ENCODE measurements at regions not wholly inside any gene's neighbourhood (a gene's known extent, or its start where the extent isn't known, plus 50 kb on each side); places are given as distances from the start of the nearest gene placed in this dataset.
"Not testable (repeated sequence)": the region's sequence is repeated elsewhere in the genome, so short reads cannot be mapped to it uniquely, and the experiment has no call there.

- DNase-seq (ENCODE audit: low read depth) = peak; percentile 34
- peak overlapping the region; percentile 84 for H3K4me3 ChIP-seq (ENCODE audit: low read depth, low read length)
- TF ChIP-seq, protein P1, sequence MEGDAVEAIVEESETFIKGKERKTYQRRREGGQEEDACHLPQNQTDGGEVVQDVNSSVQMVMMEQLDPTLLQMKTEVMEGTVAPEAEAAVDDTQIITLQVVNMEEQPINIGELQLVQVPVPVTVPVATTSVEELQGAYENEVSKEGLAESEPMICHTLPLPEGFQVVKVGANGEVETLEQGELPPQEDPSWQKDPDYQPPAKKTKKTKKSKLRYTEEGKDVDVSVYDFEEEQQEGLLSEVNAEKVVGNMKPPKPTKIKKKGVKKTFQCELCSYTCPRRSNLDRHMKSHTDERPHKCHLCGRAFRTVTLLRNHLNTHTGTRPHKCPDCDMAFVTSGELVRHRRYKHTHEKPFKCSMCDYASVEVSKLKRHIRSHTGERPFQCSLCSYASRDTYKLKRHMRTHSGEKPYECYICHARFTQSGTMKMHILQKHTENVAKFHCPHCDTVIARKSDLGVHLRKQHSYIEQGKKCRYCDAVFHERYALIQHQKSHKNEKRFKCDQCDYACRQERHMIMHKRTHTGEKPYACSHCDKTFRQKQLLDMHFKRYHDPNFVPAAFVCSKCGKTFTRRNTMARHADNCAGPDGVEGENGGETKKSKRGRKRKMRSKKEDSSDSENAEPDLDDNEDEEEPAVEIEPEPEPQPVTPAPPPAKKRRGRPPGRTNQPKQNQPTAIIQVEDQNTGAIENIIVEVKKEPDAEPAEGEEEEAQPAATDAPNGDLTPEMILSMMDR (IDR thresholded peaks at IDR 0.05; ENCODE audit: insufficient read depth, low read depth, low read length, missing control alignments) = no peak
Observed at GRCh38 chr17:77089124-77089490, 51.7 kb upstream of the SEC14L1 start.

- DNase-seq (ENCODE audit: low read depth) = not testable (repeated sequence)
- peak overlapping the region; percentile 84 for H3K4me3 ChIP-seq (ENCODE audit: low read depth, low read length)
Observed at GRCh38 chr17:77089949-77090348, 50.8 kb upstream of the SEC14L1 start.

DNA sequence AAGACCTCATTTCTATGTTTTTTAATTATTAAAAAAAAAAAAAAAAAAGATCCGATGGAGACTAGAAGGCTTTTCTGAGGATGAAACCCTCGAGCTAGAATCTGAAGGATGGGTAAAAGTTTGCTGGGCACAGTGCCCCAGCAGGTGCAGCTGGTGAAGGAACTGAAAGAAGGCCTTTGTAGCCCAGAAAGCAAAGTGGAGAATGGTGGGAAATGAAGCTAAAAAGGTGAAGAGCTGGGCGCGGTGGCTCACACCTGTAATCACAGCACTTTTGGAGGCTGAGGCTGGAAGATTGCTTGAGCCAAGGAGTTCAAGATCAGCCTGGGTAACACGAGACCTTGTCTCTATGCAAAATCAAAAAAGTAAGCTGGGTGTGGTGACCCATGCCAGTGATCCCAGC, 50.3 kb upstream of the SEC14L1 start:
- H3K4me3 ChIP-seq (ENCODE audit: low read depth, low read length) = peak overlapping the region; percentile 84
- no peak for DNase-seq (ENCODE audit: low read depth)

More for the DNA sequence above, 50.3 kb upstream of the SEC14L1 start:
- TF ChIP-seq, protein P1 (IDR thresholded peaks at IDR 0.05; ENCODE audit: insufficient read depth, low read depth, low read length, missing control alignments) = no peak
